Mammary epithelial cell (primary cell): ENCODE measurements at regions not wholly inside any gene's neighbourhood (a gene's known extent, or its start where the extent isn't known, plus 50 kb on each side); places are given as distances from the start of the nearest gene placed in this dataset.

Source experiments
- EZH2 ChIP-seq: IDR thresholded peaks from 2 replicates; pipeline ENCODE4 v1.6.1; 2012; ENCODE audit warnings: low read length, inconsistent platforms, borderline replicate concordance
- TF ChIP-seq, protein P1 (sequence below), 2 donors: IDR thresholded peaks in 1 of 2; conservative IDR thresholded peaks in 1 of 2; 2 replicates each; pipeline ENCODE4 v1.5.1; 2011 to 2012; ENCODE audit warnings: inconsistent platforms in 2 of 2, low read length in 2 of 2, mild to moderate bottlenecking in 2 of 2, control low read depth in 1 of 2, low read depth in 1 of 2; ENCODE audit not compliant: insufficient read depth in 1 of 2; ENCODE audit errors: extremely low read depth in 1 of 2

DNA sequence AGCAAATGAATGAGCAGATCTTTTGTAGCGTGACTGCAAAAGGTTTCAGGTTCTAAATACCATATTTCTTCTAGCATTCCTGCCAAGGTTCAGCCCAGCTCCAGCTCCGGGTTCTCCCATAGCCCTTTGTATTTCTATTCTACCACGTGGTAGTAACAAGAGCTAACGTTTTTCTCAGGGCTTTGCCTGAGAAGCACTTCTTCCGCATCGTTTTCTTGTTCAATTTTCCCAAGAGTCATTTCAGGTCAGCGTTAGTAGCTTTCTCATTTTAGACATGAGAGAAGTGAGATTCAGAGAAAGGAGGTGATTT lies 120.1 kb upstream of the MYCN start:
- TF ChIP-seq, protein P1, sequence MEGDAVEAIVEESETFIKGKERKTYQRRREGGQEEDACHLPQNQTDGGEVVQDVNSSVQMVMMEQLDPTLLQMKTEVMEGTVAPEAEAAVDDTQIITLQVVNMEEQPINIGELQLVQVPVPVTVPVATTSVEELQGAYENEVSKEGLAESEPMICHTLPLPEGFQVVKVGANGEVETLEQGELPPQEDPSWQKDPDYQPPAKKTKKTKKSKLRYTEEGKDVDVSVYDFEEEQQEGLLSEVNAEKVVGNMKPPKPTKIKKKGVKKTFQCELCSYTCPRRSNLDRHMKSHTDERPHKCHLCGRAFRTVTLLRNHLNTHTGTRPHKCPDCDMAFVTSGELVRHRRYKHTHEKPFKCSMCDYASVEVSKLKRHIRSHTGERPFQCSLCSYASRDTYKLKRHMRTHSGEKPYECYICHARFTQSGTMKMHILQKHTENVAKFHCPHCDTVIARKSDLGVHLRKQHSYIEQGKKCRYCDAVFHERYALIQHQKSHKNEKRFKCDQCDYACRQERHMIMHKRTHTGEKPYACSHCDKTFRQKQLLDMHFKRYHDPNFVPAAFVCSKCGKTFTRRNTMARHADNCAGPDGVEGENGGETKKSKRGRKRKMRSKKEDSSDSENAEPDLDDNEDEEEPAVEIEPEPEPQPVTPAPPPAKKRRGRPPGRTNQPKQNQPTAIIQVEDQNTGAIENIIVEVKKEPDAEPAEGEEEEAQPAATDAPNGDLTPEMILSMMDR (conservative IDR thresholded peaks at IDR 0.05 in 1 of 2, IDR thresholded peaks at IDR 0.05 in 1 of 2; ENCODE audit: extremely low read depth in 1 of 2, insufficient read depth in 1 of 2, low read depth in 1 of 2, low read length in 2 of 2): no peak
- no peak for TF ChIP-seq EZH2
